ENCODE measurements at regions not wholly inside any gene's neighbourhood (a gene's known extent, or its start where the extent isn't known, plus 50 kb on each side); places are given as distances from the start of the nearest gene placed in this dataset.
"Not testable (repeated sequence)": the region's sequence is repeated elsewhere in the genome, so short reads cannot be mapped to it uniquely, and the experiment has no call there.

DNA sequence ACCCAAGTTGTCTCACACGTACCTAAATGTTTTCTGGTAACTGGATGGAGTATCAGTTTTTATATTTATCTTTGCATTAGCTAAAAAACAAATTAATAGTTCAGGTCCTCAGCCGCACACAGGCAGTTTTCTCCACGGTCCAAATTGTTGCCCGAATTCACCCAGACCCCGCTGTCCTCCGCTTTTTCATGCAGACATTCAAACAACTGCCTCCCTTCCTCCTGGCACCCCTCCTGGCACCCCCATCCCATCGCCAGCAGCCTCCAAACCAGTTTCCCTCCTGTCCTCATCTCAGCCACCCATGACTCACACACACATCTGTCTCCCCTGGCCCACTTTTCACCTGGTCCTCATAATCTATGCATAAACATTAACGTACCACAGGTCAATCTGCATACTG is 50.7 kb upstream of the RABL2A start:
- TF ChIP-seq TCF7L2 (IDR thresholded peaks at IDR 0.05; ENCODE audit: borderline replicate concordance, extremely low read depth, insufficient read depth, insufficient read length); SIN3A (IDR thresholded peaks at IDR 0.05; ENCODE audit: low read depth); CTCF (IDR thresholded peaks at IDR 0.05 in 2 of 3, conservative IDR thresholded peaks at IDR 0.05 in 1 of 3; ENCODE audit: borderline replicate concordance in 1 of 3, insufficient read depth in 1 of 3, low read depth in 2 of 3, low read length in 2 of 3); POLR2A (IDR thresholded peaks at IDR 0.05; ENCODE audit: borderline replicate concordance, extremely low read depth, insufficient read depth, insufficient read length); POLR2AphosphoS5 (IDR thresholded peaks at IDR 0.05; ENCODE audit: low read depth, low read length); YY1 (IDR thresholded peaks at IDR 0.05; ENCODE audit: extremely low read depth, insufficient replicate concordance, low read depth, low read length); EZH2 (IDR thresholded peaks at IDR 0.05); MAX (IDR thresholded peaks at IDR 0.05); RAD21 (IDR thresholded peaks at IDR 0.05; ENCODE audit: low read depth); ATF3 (IDR thresholded peaks at IDR 0.05); ZBTB33 (IDR thresholded peaks at IDR 0.05; ENCODE audit: extremely low read depth, insufficient replicate concordance, low read length); FOSL1 (IDR thresholded peaks at IDR 0.05; ENCODE audit: low read depth); CEBPB (IDR thresholded peaks at IDR 0.05; ENCODE audit: low read depth): not testable (repeated sequence)
- TF ChIP-seq, protein P1, sequence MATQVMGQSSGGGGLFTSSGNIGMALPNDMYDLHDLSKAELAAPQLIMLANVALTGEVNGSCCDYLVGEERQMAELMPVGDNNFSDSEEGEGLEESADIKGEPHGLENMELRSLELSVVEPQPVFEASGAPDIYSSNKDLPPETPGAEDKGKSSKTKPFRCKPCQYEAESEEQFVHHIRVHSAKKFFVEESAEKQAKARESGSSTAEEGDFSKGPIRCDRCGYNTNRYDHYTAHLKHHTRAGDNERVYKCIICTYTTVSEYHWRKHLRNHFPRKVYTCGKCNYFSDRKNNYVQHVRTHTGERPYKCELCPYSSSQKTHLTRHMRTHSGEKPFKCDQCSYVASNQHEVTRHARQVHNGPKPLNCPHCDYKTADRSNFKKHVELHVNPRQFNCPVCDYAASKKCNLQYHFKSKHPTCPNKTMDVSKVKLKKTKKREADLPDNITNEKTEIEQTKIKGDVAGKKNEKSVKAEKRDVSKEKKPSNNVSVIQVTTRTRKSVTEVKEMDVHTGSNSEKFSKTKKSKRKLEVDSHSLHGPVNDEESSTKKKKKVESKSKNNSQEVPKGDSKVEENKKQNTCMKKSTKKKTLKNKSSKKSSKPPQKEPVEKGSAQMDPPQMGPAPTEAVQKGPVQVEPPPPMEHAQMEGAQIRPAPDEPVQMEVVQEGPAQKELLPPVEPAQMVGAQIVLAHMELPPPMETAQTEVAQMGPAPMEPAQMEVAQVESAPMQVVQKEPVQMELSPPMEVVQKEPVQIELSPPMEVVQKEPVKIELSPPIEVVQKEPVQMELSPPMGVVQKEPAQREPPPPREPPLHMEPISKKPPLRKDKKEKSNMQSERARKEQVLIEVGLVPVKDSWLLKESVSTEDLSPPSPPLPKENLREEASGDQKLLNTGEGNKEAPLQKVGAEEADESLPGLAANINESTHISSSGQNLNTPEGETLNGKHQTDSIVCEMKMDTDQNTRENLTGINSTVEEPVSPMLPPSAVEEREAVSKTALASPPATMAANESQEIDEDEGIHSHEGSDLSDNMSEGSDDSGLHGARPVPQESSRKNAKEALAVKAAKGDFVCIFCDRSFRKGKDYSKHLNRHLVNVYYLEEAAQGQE (IDR thresholded peaks at IDR 0.05; ENCODE audit: low read depth) = not testable (repeated sequence)
